HEK293T (cell line): ENCODE measurements at regions not wholly inside any gene's neighbourhood (a gene's known extent, or its start where the extent isn't known, plus 50 kb on each side); places are given as distances from the start of the nearest gene placed in this dataset.
"Not testable (repeated sequence)": the region's sequence is repeated elsewhere in the genome, so short reads cannot be mapped to it uniquely, and the experiment has no call there.

Experiments
- CTCF ChIA-PET: fragments of 350-600 bp; formaldehyde crosslinking; extraction: SDS; loops from one replicate; lab custom pipeline; 2021; ENCODE audit warnings: antibody characterized with exemption, inconsistent platforms; lab: Yijun Ruan, JAX
- POLR2A ChIA-PET: fragments of 350-600 bp; formaldehyde crosslinking; extraction: SDS; loops from one replicate; lab custom pipeline; 2020; ENCODE audit warnings: antibody characterized with exemption, inconsistent platforms; lab: Yijun Ruan, JAX
- DNase-seq: peaks from one replicate; pipeline ENCODE4 v3.0.0; 2012; ENCODE audit warnings: mixed read lengths; ENCODE audit errors: extremely low spot score
- ARNT ChIP-seq: fragments of 450-650 bp; IDR thresholded peaks from 2 replicates; pipeline ENCODE4 v1.6.1; 2017; ENCODE audit warnings: mild to moderate bottlenecking
- BHLHE40 ChIP-seq: fragments of 450-650 bp; IDR thresholded peaks from 2 replicates; pipeline ENCODE4 v1.6.1; 2016; ENCODE audit warnings: mild to moderate bottlenecking, moderate library complexity, borderline replicate concordance
- CTBP1 ChIP-seq: fragments of 450-650 bp; IDR thresholded peaks from 2 replicates; pipeline ENCODE4 v1.6.1; 2016; ENCODE audit warnings: borderline replicate concordance
- ELF4 ChIP-seq: fragments of 450-650 bp; IDR thresholded peaks from 2 replicates; pipeline ENCODE4 v1.6.1; 2017; ENCODE audit warnings: antibody characterized with exemption
- FOXA1 ChIP-seq: fragments of 450-650 bp; IDR thresholded peaks from 2 replicates; pipeline ENCODE4 v1.6.1; 2016; ENCODE audit warnings: mild to moderate bottlenecking
- FOXK2 ChIP-seq: fragments of 450-650 bp; IDR thresholded peaks from 2 replicates; pipeline ENCODE4 v1.6.1; 2016; ENCODE audit warnings: mild to moderate bottlenecking
- HDGF ChIP-seq: fragments of 450-650 bp; IDR thresholded peaks from 2 replicates; pipeline ENCODE4 v1.6.1; 2017; ENCODE audit warnings: antibody characterized with exemption, borderline replicate concordance
- LEF1 ChIP-seq: fragments of 450-650 bp; IDR thresholded peaks from 2 replicates; pipeline ENCODE4 v1.6.1; 2017; ENCODE audit warnings: mild to moderate bottlenecking, borderline replicate concordance
- PKNOX1 ChIP-seq: fragments of 450-650 bp; IDR thresholded peaks from 2 replicates; pipeline ENCODE4 v1.6.1; 2016
- SP1 ChIP-seq: fragments of 450-650 bp; IDR thresholded peaks from 2 replicates; pipeline ENCODE4 v1.6.1; 2017
- SUZ12 ChIP-seq: fragments of 450-650 bp; IDR thresholded peaks from 2 replicates; pipeline ENCODE4 v1.6.1; 2016; ENCODE audit warnings: mild to moderate bottlenecking
- TARDBP ChIP-seq: fragments of 450-650 bp; IDR thresholded peaks from 2 replicates; pipeline ENCODE4 v1.6.1; 2016

GRCh38 chr20:30630761-30631160, 626.7 kb upstream of the DEFB115 start:
- DNase-seq = no peak
- ChIA-PET POLR2A (no interaction called here), CTCF (no interaction called here)
- TF ChIP-seq CTBP1 (no peak), LEF1 (no peak), HDGF (no peak), FOXA1 (no peak), ELF4 (no peak), FOXK2 (no peak), TARDBP (no peak), PKNOX1 (no peak), SUZ12 (no peak), ARNT (no peak), BHLHE40 (no peak), SP1 (no peak)

GRCh38 chr20:30631261-30631789, 626.1 kb upstream of the DEFB115 start:
- POLR2A ChIA-PET, DNase-seq, CTCF ChIA-PET: not testable (repeated sequence)

DNA sequence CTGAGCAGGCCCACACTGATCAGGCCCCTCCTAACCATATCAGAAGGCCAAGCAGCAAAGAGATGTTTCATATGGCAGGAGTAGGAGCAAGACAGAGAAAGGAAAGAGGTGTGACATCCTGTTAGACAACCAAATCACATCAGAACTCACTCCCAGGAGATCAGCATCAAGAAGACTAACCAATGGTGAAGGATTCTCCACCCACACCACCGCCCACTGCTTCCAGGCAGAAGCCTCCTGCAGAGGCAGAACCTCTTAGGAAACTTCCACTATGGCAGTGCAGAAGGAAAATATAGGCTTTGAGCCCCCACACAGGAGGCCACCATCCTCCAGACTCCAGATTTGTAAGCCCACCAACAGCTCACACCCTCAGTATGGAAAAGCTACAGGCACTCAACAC, 624.7 kb upstream of the DEFB115 start:
- DNase-seq, CTCF ChIA-PET, POLR2A ChIA-PET: not testable (repeated sequence)

DNA sequence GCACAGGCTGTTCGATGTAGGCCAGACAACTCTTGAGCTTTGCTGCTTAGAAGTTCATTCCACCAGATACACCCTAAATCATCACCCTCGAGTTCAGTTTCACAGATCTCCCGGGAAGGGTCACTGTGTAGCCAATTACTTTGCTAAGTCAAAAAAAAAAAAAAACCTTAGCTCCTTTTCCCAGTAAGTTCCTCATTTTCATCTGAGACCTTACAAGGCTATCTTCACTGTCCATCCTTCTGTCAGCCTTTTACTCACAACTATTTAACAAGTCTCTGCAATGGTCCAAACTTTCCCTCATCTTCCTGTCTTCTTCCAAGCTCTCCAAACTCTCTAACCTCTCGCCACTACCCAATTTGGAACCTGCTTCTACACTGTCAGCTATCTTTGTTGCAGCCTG, 615.9 kb upstream of the DEFB115 start:
- CTCF ChIA-PET, POLR2A ChIA-PET, DNase-seq: not testable (repeated sequence)

GRCh38 chr20:30660982-30661381, 596.5 kb upstream of the DEFB115 start:
- POLR2A ChIA-PET, CTCF ChIA-PET, DNase-seq: not testable (repeated sequence)

DNA sequence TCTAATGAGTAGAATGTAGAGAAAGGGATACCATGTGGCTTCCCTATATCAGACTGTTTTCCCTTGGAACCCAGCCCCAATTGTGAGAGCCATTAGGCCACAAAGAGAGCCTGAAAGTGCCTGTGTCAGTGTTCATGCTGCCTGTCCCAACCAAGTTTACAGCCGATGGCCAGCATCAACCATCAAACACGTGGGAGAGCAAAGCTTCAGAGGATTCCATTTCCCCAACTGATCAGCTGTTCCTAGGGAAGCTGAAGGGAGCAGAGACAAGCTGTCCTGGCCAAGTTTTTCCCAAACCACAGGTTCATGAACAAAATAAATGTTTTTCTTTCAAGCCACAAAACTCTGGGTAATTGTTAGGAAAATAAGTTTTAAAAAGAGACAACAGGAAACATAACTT, 589.0 kb upstream of the DEFB115 start:
- DNase-seq, POLR2A ChIA-PET, CTCF ChIA-PET: not testable (repeated sequence)

DNA sequence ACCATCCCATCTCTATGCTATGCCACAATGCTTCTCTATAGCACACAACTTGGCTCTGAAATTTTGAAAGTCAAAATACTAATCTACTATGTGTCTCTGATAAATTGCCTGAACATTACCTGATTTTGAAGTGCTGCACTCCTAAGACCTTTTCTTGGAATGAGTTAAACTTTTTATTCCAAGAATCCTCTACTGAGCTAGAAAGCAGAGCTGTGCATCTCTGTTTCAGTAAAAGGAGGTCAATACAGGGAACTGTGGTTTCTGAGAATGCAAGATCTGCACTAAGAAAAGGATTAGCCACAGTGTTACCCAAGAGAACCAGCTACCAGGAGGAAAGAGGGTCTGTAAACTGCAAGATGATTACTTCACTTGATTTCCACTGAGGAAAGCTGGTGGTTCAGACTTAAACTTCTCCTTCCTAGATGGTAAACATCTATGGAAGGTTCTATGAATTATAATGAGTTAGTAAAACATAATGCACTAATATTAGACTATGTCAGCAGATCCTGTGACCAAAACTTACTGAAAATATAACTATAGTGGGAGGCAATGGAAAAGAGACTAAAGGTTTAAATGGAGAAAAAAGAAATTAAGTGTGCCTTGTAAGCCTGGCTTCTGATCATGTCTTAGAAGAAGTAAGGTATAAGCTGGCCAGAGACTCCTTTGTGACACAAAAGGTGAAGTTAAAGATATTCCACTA, 588.0 kb upstream of the DEFB115 start:
- POLR2A ChIA-PET, DNase-seq, CTCF ChIA-PET: not testable (repeated sequence)

DNA sequence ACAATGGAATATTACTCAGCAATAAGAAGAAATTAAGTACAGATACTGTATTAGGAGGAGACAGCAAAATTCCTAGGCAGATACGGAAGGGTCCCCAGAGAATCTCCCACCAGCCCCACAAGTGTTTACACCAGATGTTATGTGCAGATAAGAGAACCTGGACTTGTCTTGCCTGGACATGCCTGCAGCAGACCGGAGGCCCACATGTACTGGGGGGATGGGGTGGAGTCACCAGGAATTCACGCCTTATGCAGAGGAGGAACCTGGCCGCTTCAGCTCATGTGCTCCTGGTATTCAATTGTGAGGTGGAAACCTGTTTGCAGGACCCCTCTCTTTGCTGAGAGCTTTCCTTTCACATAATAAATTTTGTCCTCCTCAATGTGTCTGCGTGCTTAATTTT, 586.3 kb upstream of the DEFB115 start:
- DNase-seq, POLR2A ChIA-PET, CTCF ChIA-PET: not testable (repeated sequence)

- DNase-seq, POLR2A ChIA-PET, CTCF ChIA-PET: not testable (repeated sequence)
Measured at GRCh38 chr20:30675988-30676564, 581.4 kb upstream of the DEFB115 start.

GRCh38 chr20:30682236-30682635, 575.2 kb upstream of the DEFB115 start:
- DNase-seq, CTCF ChIA-PET, POLR2A ChIA-PET: not testable (repeated sequence)

- DNase-seq, POLR2A ChIA-PET, CTCF ChIA-PET: not testable (repeated sequence)
Measured at GRCh38 chr20:30712861-30713260, 544.6 kb upstream of the DEFB115 start.

GRCh38 chr20:30719415-30720199, 537.9 kb upstream of the DEFB115 start:
- POLR2A ChIA-PET = not testable (repeated sequence)

GRCh38 chr20:30723511-30723910, 534.0 kb upstream of the DEFB115 start:
- POLR2A ChIA-PET, CTCF ChIA-PET, DNase-seq: not testable (repeated sequence)

More at GRCh38 chr20:30719415-30720199, 537.9 kb upstream of the DEFB115 start:
- DNase-seq, CTCF ChIA-PET: not testable (repeated sequence)

GRCh38 chr20:30723934-30724687, 533.4 kb upstream of the DEFB115 start:
- POLR2A ChIA-PET, DNase-seq: not testable (repeated sequence)

GRCh38 chr20:30724688-30725074, 532.8 kb upstream of the DEFB115 start:
- DNase-seq, POLR2A ChIA-PET, CTCF ChIA-PET: not testable (repeated sequence)

More at GRCh38 chr20:30723934-30724687, 533.4 kb upstream of the DEFB115 start:
- CTCF ChIA-PET = not testable (repeated sequence)
